ENCODE measurements at regions not wholly inside any gene's neighbourhood (a gene's known extent, or its start where the extent isn't known, plus 50 kb on each side); places are given as distances from the start of the nearest gene placed in this dataset.

DNA sequence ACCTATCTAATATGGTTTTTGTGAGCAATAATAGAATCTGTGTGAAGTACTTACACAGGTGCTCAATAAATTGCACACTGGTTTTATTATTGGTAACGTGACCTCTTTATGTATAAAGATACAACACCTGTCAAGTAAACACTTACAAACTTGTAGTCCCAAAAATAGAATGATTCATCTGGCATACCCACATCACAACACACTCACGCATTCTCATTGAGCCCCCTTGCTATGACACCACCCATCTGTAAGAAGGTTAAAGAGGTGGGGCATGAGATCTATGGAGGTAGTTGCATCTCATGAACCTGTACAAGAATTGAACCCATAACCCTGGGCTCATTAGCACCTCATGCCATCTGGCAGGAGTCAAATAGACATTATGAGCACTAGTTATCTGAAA, 134.9 kb upstream of the THBS1 start:
- no peak for DNase-seq (ENCODE audit: extremely low read depth, low read depth)
- no peak for TF ChIP-seq CTCF (IDR thresholded peaks at IDR 0.05; ENCODE audit: low read depth, low read length, missing control alignments)
- no peak overlapping the region for H3K4me3 ChIP-seq (replicated peaks; ENCODE audit: low read depth, low read length)

- no peak for DNase-seq (ENCODE audit: extremely low read depth, low read depth)
- TF ChIP-seq CTCF (IDR thresholded peaks at IDR 0.05; ENCODE audit: low read depth, low read length, missing control alignments): no peak
- no peak overlapping the region for H3K4me3 ChIP-seq (replicated peaks; ENCODE audit: low read depth, low read length)
Observed at GRCh38 chr15:39447346-39447745, 133.5 kb upstream of the THBS1 start.

DNA sequence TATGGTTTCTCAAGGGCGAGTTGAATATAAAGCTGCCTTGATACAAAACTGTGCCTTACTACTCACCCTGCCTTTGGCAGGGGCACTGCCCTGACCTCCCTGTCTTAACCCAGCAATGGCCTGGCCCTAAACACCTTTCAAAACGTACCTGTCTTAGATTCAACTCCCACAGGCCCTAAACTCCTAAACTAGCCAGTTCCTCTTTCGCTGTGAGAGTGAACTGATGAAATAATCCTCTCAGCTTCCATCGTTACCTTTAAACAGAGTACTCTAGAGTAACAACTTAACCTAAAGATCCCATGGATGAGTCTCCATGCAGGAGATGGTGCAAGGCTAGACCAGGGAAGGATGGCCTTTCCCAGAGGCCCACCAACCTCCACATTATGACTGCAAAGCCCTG, 133.0 kb upstream of the THBS1 start:
- TF ChIP-seq CTCF (IDR thresholded peaks at IDR 0.05; ENCODE audit: low read depth, low read length, missing control alignments): no peak
- H3K4me3 ChIP-seq (replicated peaks; ENCODE audit: low read depth, low read length): no peak overlapping the region
- DNase-seq (ENCODE audit: extremely low read depth, low read depth): no peak

DNA sequence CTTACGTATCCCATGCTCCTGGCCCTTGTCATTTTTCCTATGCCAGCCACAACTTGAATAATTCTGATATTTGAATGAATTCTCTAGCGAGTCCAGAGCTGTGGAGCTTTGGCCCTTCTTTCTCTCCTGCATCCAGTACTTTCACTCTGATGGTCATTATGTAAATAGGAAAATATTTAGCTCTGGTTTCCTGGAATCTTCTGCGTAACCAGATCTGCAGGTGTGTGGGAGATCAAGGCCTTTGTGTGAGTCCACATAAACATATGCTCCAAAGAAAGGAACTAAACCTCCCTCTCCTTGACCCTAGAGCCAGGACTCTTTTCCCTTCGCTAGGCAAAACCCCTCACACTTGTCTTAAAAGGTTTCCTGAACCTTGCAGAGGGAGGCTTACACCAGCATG, 132.5 kb upstream of the THBS1 start:
- no peak overlapping the region for H3K4me3 ChIP-seq (replicated peaks; ENCODE audit: low read depth, low read length)
- no peak for TF ChIP-seq CTCF (IDR thresholded peaks at IDR 0.05; ENCODE audit: low read depth, low read length, missing control alignments)
- no peak for DNase-seq (ENCODE audit: extremely low read depth, low read depth)

- DNase-seq (ENCODE audit: extremely low read depth, low read depth): no peak
- no peak for TF ChIP-seq CTCF (IDR thresholded peaks at IDR 0.05; ENCODE audit: low read depth, low read length, missing control alignments)
- H3K4me3 ChIP-seq (replicated peaks; ENCODE audit: low read depth, low read length): no peak overlapping the region
Observed at GRCh38 chr15:39451121-39451688, 129.7 kb upstream of the THBS1 start.

- H3K4me3 ChIP-seq (replicated peaks; ENCODE audit: low read depth, low read length): no peak overlapping the region
- DNase-seq (ENCODE audit: extremely low read depth, low read depth): no peak
- TF ChIP-seq CTCF (IDR thresholded peaks at IDR 0.05; ENCODE audit: low read depth, low read length, missing control alignments): no peak
Observed at GRCh38 chr15:39451871-39452270, 129.0 kb upstream of the THBS1 start.

- no peak for DNase-seq (ENCODE audit: extremely low read depth, low read depth)
- TF ChIP-seq CTCF (IDR thresholded peaks at IDR 0.05; ENCODE audit: low read depth, low read length, missing control alignments): no peak
- H3K4me3 ChIP-seq (replicated peaks; ENCODE audit: low read depth, low read length): no peak overlapping the region
Observed at GRCh38 chr15:39453620-39454019, 127.3 kb upstream of the THBS1 start.

Data from HFF-Myc (cell line).